ENCODE measurements at regions not wholly inside any gene's neighbourhood (a gene's known extent, or its start where the extent isn't known, plus 50 kb on each side); places are given as distances from the start of the nearest gene placed in this dataset.

DNA sequence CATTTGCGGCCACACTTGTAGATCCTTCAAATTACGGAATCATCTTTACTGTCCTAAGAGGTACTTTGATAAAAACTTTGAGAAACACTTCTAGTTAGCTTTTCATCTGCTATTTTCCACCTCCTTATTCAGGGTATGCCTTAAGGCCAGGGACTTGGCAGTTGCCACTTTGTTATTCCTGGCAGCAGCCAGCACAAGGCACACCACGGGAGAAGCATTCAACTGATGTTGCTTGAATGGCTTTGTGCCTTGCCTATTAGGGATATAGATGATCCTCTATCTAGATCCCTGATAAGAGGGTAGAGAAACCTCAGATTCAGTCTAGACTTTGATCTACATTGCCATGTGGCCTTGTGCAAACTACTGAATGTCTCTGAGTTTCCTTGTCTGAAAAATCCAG lies 70.3 kb upstream of the EPHA4 start:
- no peaks in the 10 kb centered on the region for H3K9me3 ChIP-seq
- intact Hi-C loops (cut with DNase I), result no loop called here
- no peaks in the 10 kb centered on the region for H3K27me3 ChIP-seq (replicated peaks; ENCODE audit: insufficient read depth)
- WGBS, result 79% methylated on average over 3 of the region's 3 CpGs
- H3K36me3 ChIP-seq, result no peaks in the 10 kb centered on the region
- no peak overlapping the region for H3K4me3 ChIP-seq
- no peaks in the 10 kb centered on the region for H3K4me1 ChIP-seq (replicated peaks)
- no peak overlapping the region for H3K27ac ChIP-seq
- no peak for DNase-seq (ENCODE audit: low spot score)
- no peak for TF ChIP-seq POLR2A (IDR thresholded peaks at IDR 0.05)
- TF ChIP-seq, protein P1, sequence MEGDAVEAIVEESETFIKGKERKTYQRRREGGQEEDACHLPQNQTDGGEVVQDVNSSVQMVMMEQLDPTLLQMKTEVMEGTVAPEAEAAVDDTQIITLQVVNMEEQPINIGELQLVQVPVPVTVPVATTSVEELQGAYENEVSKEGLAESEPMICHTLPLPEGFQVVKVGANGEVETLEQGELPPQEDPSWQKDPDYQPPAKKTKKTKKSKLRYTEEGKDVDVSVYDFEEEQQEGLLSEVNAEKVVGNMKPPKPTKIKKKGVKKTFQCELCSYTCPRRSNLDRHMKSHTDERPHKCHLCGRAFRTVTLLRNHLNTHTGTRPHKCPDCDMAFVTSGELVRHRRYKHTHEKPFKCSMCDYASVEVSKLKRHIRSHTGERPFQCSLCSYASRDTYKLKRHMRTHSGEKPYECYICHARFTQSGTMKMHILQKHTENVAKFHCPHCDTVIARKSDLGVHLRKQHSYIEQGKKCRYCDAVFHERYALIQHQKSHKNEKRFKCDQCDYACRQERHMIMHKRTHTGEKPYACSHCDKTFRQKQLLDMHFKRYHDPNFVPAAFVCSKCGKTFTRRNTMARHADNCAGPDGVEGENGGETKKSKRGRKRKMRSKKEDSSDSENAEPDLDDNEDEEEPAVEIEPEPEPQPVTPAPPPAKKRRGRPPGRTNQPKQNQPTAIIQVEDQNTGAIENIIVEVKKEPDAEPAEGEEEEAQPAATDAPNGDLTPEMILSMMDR (IDR thresholded peaks at IDR 0.05), result no peak
- TF ChIP-seq POLR2AphosphoS5 (IDR thresholded peaks at IDR 0.05), result no peak

DNA sequence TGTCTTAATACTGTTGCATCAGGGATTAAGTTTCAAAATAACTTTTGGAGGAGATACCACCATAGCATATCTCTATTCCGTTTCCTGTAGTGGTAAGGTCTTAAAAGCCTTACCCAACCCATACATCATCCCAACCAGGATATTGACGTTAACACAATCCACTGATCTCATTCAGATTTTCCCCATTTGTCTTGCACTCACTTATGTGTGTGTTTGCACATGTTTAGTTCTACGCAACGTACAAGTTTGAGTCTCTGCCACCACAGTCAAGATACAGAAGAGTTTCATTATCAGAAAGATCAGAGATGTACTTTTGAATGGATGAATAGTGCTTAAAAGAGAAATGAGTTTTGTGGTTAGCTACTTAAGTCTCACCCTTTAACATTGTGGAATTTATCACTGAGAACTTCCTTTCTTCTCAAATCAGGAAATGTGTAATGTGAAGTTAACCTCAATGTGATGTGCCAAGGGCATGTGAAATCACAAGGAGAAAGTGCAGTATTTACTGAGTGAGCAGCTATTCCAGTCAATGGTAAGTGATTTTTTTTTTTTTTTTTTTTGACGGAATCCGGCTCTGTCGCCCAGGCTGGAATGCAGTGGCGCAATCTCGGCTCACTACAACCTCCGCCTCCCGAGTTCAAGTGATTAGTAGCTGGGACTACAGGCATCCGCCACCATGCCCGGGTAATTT lies 69.2 kb upstream of the EPHA4 start:
- H3K27ac ChIP-seq, result no peak overlapping the region
- DNase-seq (ENCODE audit: low spot score), result no peak
- TF ChIP-seq POLR2A (IDR thresholded peaks at IDR 0.05), result no peak
- no peak for TF ChIP-seq POLR2AphosphoS5 (IDR thresholded peaks at IDR 0.05)
- TF ChIP-seq, protein P1 (IDR thresholded peaks at IDR 0.05), result no peak

DNA sequence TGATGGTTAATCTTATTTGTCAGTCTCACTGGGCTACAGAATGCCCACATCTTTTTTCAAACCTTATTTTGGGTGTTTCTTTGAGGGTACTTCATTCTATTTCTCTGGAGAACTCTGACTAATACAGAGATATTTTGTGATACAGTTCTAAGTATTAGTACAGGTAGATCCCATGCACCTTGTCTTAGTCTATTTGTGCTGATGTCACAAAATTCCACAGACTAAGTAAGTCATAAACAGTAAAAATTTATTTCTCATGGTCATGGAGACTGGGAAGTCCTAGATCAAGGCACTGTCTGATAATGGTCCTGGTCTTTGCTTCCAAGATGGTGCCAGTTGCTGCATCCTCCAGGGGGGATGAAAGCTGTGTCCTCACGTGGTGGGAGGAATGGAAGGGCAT lies 68.6 kb upstream of the EPHA4 start:
- WGBS, result 91% methylated on average over 1 of the region's 1 CpG
- intact Hi-C loops (cut with DNase I), result no loop called here

More for the DNA sequence above, 69.2 kb upstream of the EPHA4 start:
- no peaks in the 10 kb centered on the region for H3K36me3 ChIP-seq
- no peaks in the 10 kb centered on the region for H3K4me1 ChIP-seq (replicated peaks)
- H3K4me3 ChIP-seq, result no peak overlapping the region
- 78% methylated on average over 13 of the region's 13 CpGs for WGBS
- H3K9me3 ChIP-seq, result no peaks in the 10 kb centered on the region
- intact Hi-C loops (cut with DNase I), result no loop called here
- no peaks in the 10 kb centered on the region for H3K27me3 ChIP-seq (replicated peaks; ENCODE audit: insufficient read depth)

DNA sequence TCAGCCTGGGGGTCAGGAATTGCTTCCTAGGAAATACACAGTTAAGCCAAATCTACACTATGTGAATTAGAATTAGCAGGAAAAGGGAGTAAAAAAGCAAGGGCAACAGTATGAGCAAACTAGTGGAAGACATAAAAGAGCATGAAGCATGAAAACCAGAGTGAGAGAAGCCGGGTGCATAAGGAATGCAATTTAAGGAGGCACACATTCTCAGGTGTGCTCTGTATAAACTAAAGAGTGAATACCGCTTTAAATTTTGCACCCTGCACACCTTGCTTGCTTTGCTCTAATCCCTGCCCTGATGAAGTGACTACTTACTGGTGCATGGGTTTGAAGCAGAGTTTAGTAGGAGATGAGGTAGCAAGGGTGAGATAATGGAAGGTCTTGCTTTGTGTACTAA lies 65.7 kb upstream of the EPHA4 start:
- H3K27ac ChIP-seq, result no peak overlapping the region
- no peaks in the 10 kb centered on the region for H3K27me3 ChIP-seq (replicated peaks; ENCODE audit: insufficient read depth)
- no peaks in the 10 kb centered on the region for H3K4me1 ChIP-seq (replicated peaks)
- H3K4me3 ChIP-seq, result no peak overlapping the region
- H3K36me3 ChIP-seq, result no peaks in the 10 kb centered on the region
- H3K9me3 ChIP-seq, result no peaks in the 10 kb centered on the region
- no peak for DNase-seq (ENCODE audit: low spot score)
- TF ChIP-seq POLR2A (IDR thresholded peaks at IDR 0.05) (no peak), POLR2AphosphoS5 (IDR thresholded peaks at IDR 0.05) (no peak)
- TF ChIP-seq, protein P1 (IDR thresholded peaks at IDR 0.05), result no peak
- intact Hi-C loops (cut with DNase I), result no loop called here
- 68% methylated on average over 2 of the region's 2 CpGs for WGBS

More for the DNA sequence above, 68.6 kb upstream of the EPHA4 start:
- no peak for DNase-seq (ENCODE audit: low spot score)
- H3K4me3 ChIP-seq, result no peak overlapping the region
- H3K27ac ChIP-seq, result no peak overlapping the region
- H3K27me3 ChIP-seq (replicated peaks; ENCODE audit: insufficient read depth), result no peaks in the 10 kb centered on the region
- H3K4me1 ChIP-seq (replicated peaks), result no peaks in the 10 kb centered on the region
- H3K36me3 ChIP-seq, result no peaks in the 10 kb centered on the region
- TF ChIP-seq POLR2AphosphoS5 (IDR thresholded peaks at IDR 0.05), result no peak
- TF ChIP-seq, protein P1 (IDR thresholded peaks at IDR 0.05), result no peak
- no peak for TF ChIP-seq POLR2A (IDR thresholded peaks at IDR 0.05)
- H3K9me3 ChIP-seq, result no peaks in the 10 kb centered on the region

DNA sequence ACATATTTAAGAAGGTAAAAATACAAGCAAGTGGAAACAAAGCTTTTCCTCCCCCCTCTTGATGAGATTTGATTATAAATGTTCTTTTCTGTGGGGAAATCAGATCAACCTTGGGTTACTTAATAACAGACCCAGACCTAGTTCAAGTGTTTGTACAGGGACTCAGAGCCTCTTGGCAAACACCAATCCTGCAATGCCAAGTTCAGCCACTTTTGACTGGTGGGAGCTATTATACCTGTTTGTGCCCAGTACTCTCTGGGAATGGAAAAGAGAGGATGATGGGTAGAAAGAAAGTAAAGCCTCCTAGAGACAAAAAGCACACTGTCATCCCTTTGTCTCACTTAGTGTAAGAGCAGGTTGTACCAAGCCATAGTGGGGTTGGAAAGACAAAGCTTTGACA lies 63.8 kb upstream of the EPHA4 start:
- Histone ChIP-seq H3K4me3 (no peak overlapping the region), H3K36me3 (no peaks in the 10 kb centered on the region), H3K27me3 (replicated peaks; ENCODE audit: insufficient read depth) (no peaks in the 10 kb centered on the region), H3K27ac (no peak overlapping the region), H3K9me3 (no peaks in the 10 kb centered on the region), H3K4me1 (replicated peaks) (no peaks in the 10 kb centered on the region)
- intact Hi-C loops (cut with DNase I), result no loop called here
- DNase-seq (ENCODE audit: low spot score), result no peak
- TF ChIP-seq POLR2AphosphoS5 (IDR thresholded peaks at IDR 0.05), result no peak
- TF ChIP-seq, protein P1 (IDR thresholded peaks at IDR 0.05), result no peak
- no peak for TF ChIP-seq POLR2A (IDR thresholded peaks at IDR 0.05)
